Natural killer cell (primary cell): ENCODE measurements at regions not wholly inside any gene's neighbourhood (a gene's known extent, or its start where the extent isn't known, plus 50 kb on each side); places are given as distances from the start of the nearest gene placed in this dataset.

Experiments
- ATAC-seq, 3 donors: fragments of 150-1000 bp in 2 of 3; fragments of 200-7000 bp in 1 of 3; cut with Tn5 transposase; 1 replicate in 1 of 3; 2 replicates in 2 of 3; pipeline ENCODE4 v1.10.0; 2021; ENCODE audit warnings: mild to moderate bottlenecking in 2 of 3, moderate library complexity in 2 of 3
- DNase-seq, 2 donors: peaks; one replicate each; pipeline versions ENCODE4 v3.0.0 to v3.0.0-alpha.2; 2013 to 2021; ENCODE audit warnings: mixed read lengths in 1 of 2
- H3K27ac ChIP-seq: one replicate; pipeline ENCODE4 v1.5.1; 2013; ENCODE audit warnings: mild to moderate bottlenecking, low read length
- H3K27me3 ChIP-seq: one replicate; pipeline ENCODE4 v1.6.1; 2013; ENCODE audit warnings: low read length; ENCODE audit not compliant: control insufficient read depth, insufficient read depth
- H3K36me3 ChIP-seq: one replicate; pipeline ENCODE4 v1.6.1; 2013; ENCODE audit warnings: low read length; ENCODE audit not compliant: control insufficient read depth, insufficient read depth
- H3K4me1 ChIP-seq: one replicate; pipeline ENCODE4 v1.6.1; 2013; ENCODE audit warnings: low read length; ENCODE audit not compliant: control insufficient read depth, insufficient read depth
- H3K4me3 ChIP-seq: one replicate; pipeline ENCODE4 v1.5.1; 2013; ENCODE audit warnings: low read length
- H3K9me3 ChIP-seq: one replicate; pipeline ENCODE4 v1.6.1; 2013; ENCODE audit warnings: low read length; ENCODE audit not compliant: control insufficient read depth, insufficient read depth
- H3K27ac Mint-ChIP-seq, 2 donors: one replicate each; pipeline ENCODE4 v1.8.0; 2022; ENCODE audit warnings: mild to moderate bottlenecking in 2 of 2, mixed read lengths in 2 of 2, moderate library complexity in 1 of 2
- H3K27me3 Mint-ChIP-seq, 2 donors: one replicate each; pipeline ENCODE4 v1.8.0; 2022; ENCODE audit warnings: low read depth in 2 of 2, mixed read lengths in 2 of 2
- H3K36me3 Mint-ChIP-seq: one replicate; pipeline ENCODE4 v1.8.0; 2022; ENCODE audit warnings: mixed read lengths
- H3K4me1 Mint-ChIP-seq, 2 donors: one replicate each; pipeline ENCODE4 v1.8.0; 2022; ENCODE audit warnings: mixed read lengths in 2 of 2
- H3K4me3 Mint-ChIP-seq: one replicate; pipeline ENCODE4 v1.8.0; 2022; ENCODE audit warnings: mild to moderate bottlenecking, moderate library complexity, mixed read lengths
- H3K9me3 Mint-ChIP-seq, 2 donors: one replicate each; pipeline ENCODE4 v1.8.0; 2022; ENCODE audit warnings: mixed read lengths in 2 of 2
- CTCF ChIP-seq: fragments of 200-600 bp; IDR thresholded peaks from one replicate; pipeline ENCODE4 v1.8.0; 2022; ENCODE audit warnings: antibody characterized with exemption
- WGBS: methylation state at CpG from one replicate; pipeline ENCODE4 v1.1.7; 2013; ENCODE audit warnings: missing lambda C conversion rate; ENCODE audit not compliant: insufficient coverage; 5-methylcytosine and 5-hydroxymethylcytosine counted together
- intact Hi-C: fragments of 100-400 bp; cut with micrococcal nuclease; formaldehyde crosslinking; loops from one replicate; pipeline ENCODE4 v1.14.2; 2022

GRCh38 chr1:5311147-5311546, 656.7 kb downstream of the AJAP1 start:
- peaks cover 0 to 7% of the 10 kb centered on the region in 2 donors for H3K27me3 Mint-ChIP-seq

GRCh38 chr1:5308249-5308648, 653.8 kb downstream of the AJAP1 start:
- H3K27ac ChIP-seq, result no peak overlapping the region
- TF ChIP-seq CTCF, result no peak
- DNase-seq (no peak), ATAC-seq (no peak)
- H3K36me3 ChIP-seq, result no peaks in the 10 kb centered on the region
- no peaks in the 10 kb centered on the region for H3K27me3 ChIP-seq
- Mint-ChIP-seq H3K4me3 (no peak overlapping the region), H3K27ac (no peak overlapping the region), H3K36me3 (no peaks in the 10 kb centered on the region), H3K9me3 (no peaks in the 10 kb centered on the region), H3K4me1 (no peaks in the 10 kb centered on the region), H3K27me3 (peaks cover 0 to 2% of the 10 kb centered on the region in 2 donors)
- H3K4me3 ChIP-seq, result no peak overlapping the region
- no peaks in the 10 kb centered on the region for H3K9me3 ChIP-seq
- intact Hi-C loops, result no loop called here
- no peaks in the 10 kb centered on the region for H3K4me1 ChIP-seq
- WGBS, result 75% methylated on average over 6 of the region's 6 CpGs

More at GRCh38 chr1:5311147-5311546, 656.7 kb downstream of the AJAP1 start:
- Histone ChIP-seq H3K4me3 (no peak overlapping the region), H3K27ac (no peak overlapping the region), H3K9me3 (no peaks in the 10 kb centered on the region), H3K27me3 (no peaks in the 10 kb centered on the region), H3K4me1 (no peaks in the 10 kb centered on the region), H3K36me3 (no peaks in the 10 kb centered on the region)
- DNase-seq, result no peak
- Mint-ChIP-seq H3K4me3 (no peak overlapping the region), H3K27ac (no peak overlapping the region), H3K36me3 (no peaks in the 10 kb centered on the region), H3K4me1 (no peaks in the 10 kb centered on the region), H3K9me3 (no peaks in the 10 kb centered on the region)
- 78% methylated on average over 12 of the region's 12 CpGs for WGBS
- intact Hi-C loops, result no loop called here
- TF ChIP-seq CTCF, result no peak
- no peak for ATAC-seq

GRCh38 chr1:5304702-5305101, 650.3 kb downstream of the AJAP1 start:
- no peaks in the 10 kb centered on the region for H3K27me3 ChIP-seq

More at GRCh38 chr1:5304702-5305101, 650.3 kb downstream of the AJAP1 start:
- 85% methylated on average over 6 of the region's 6 CpGs for WGBS
- Histone ChIP-seq H3K36me3 (no peaks in the 10 kb centered on the region), H3K27ac (no peak overlapping the region), H3K4me3 (no peak overlapping the region), H3K9me3 (no peaks in the 10 kb centered on the region), H3K4me1 (no peaks in the 10 kb centered on the region)
- Mint-ChIP-seq H3K36me3 (no peaks in the 10 kb centered on the region), H3K27me3 (no peaks in the 10 kb centered on the region), H3K9me3 (no peaks in the 10 kb centered on the region), H3K4me1 (no peaks in the 10 kb centered on the region), H3K27ac (no peak overlapping the region), H3K4me3 (no peak overlapping the region)
- DNase-seq (no peak), ATAC-seq (no peak)
- no peak for TF ChIP-seq CTCF
- intact Hi-C loops, result no loop called here
